GM12864 (cell line): ENCODE measurements at regions not wholly inside any gene's neighbourhood (a gene's known extent, or its start where the extent isn't known, plus 50 kb on each side); places are given as distances from the start of the nearest gene placed in this dataset.

Experiments
- DNase-seq: peaks from one replicate; pipeline ENCODE4 v3.0.0-alpha.2; 2011; ENCODE audit warnings: low read depth
- H3K4me3 ChIP-seq: 2 replicates; pipeline ENCODE4 v1.5.1; 2011; ENCODE audit warnings: mild to moderate bottlenecking, low read depth, low read length, control low read depth
- TF ChIP-seq, protein P1 (sequence below): IDR thresholded peaks from 2 replicates; pipeline ENCODE4 v1.5.1; 2011; ENCODE audit warnings: low read depth, mild to moderate bottlenecking, moderate library complexity, low read length, control low read depth, inconsistent platforms; ENCODE audit errors: missing control alignments

DNA sequence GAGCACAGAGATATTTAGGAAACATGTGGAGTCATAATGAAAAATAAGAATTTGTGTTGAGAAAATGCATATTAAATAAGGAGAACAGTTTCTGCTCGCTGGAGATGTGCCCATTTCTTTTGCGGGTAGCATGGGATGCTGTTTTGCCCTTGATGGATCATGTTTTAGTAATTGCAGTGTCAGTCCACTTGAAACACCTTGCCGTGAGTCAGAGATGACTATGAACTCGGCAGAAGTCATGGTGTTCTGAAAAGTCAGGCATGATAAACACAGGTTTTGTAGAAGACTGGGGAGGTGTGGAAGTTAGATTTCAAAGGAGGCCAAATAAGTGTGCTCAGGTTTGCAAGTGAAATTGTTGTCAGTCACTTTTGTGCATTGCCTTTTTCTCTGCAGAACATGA, 315.0 kb upstream of the LRRC7 start:
- DNase-seq, result no peak
- TF ChIP-seq, protein P1, sequence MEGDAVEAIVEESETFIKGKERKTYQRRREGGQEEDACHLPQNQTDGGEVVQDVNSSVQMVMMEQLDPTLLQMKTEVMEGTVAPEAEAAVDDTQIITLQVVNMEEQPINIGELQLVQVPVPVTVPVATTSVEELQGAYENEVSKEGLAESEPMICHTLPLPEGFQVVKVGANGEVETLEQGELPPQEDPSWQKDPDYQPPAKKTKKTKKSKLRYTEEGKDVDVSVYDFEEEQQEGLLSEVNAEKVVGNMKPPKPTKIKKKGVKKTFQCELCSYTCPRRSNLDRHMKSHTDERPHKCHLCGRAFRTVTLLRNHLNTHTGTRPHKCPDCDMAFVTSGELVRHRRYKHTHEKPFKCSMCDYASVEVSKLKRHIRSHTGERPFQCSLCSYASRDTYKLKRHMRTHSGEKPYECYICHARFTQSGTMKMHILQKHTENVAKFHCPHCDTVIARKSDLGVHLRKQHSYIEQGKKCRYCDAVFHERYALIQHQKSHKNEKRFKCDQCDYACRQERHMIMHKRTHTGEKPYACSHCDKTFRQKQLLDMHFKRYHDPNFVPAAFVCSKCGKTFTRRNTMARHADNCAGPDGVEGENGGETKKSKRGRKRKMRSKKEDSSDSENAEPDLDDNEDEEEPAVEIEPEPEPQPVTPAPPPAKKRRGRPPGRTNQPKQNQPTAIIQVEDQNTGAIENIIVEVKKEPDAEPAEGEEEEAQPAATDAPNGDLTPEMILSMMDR, result no peak
- H3K4me3 ChIP-seq, result no peak overlapping the region

DNA sequence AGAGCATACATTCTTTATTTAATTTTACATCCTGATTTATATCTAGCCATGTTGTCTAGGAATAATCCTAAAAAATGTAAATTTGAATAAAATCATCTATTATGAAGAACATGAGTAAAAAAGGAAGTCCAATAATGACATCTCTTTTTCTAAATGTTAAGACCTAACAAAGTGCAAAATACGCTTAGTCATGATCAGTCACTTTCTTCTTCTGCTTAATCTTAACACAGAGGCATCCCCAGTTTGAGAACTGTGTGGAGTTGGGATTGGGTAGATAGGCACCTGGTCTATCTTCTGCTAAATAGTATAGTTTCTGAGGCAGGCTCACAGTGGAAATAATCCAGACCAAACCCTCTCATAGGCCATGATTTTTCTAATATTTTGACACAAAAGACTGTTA, 311.7 kb upstream of the LRRC7 start:
- DNase-seq, result no peak
- TF ChIP-seq, protein P1, result no peak

DNA sequence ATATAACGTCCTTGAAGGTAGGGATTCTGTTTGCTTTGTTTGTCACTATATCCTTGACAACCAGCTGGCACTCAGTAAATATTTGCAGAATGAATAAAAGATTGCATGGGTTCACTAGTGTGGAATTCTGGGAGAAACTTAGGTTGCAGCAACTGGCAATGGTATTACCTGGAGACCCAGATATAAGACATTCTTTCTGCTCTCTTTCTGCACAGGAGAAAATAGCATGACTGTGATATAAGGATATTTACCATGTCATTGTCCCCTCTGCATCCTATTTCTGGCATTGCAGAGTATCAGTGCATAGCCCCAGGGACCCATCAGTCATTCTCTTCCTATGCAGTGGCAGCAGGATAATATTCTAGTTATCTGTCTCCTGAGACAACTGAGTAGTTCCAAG, 308.9 kb upstream of the LRRC7 start:
- no peak for DNase-seq
- TF ChIP-seq, protein P1, result no peak
- H3K4me3 ChIP-seq, result no peak overlapping the region

More for the DNA sequence above, 311.7 kb upstream of the LRRC7 start:
- no peak overlapping the region for H3K4me3 ChIP-seq

DNA sequence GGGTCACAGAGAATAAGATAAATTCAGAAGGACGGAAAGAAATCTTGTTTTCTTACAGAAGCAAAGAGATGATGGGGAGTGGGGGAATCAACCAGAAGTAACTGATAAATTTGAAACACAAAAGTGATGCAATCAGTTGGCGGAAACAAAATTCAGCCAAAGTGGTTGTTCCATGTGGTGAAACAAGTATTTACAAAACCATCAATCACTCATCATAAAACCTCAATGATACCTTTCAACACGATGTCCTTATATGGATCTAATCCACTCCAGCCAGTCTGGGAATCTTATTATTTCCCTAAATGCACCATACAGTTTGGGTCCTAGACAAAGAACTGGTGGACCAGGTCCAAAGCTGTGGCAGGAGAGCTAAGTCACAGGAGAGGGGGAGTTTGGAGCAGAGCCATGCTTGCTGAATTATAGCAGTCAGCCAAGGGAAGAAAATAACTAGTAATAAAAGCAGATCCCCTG, 303.8 kb upstream of the LRRC7 start:
- no peak for DNase-seq
- TF ChIP-seq, protein P1, result no peak
- H3K4me3 ChIP-seq, result no peak overlapping the region

DNA sequence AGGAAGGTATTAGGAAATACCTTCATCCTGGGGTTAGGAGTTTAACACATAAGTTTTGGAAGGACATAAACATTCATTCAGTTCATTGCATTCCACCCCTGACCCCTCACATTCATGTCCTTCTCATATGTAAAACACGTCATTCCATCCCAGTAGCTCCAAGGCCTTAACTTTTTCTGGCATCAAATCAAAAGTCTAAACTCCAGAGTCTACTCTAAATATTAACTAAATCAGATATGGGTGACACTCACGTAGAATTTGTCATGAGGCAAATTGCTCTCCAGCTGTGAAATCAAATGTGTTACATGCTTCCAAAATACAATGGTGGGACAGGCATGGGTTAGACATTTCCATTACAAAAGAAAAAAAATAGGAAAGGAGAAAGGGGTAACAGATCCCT, 298.2 kb upstream of the LRRC7 start:
- no peak overlapping the region for H3K4me3 ChIP-seq
- TF ChIP-seq, protein P1, result no peak
- DNase-seq, result no peak

DNA sequence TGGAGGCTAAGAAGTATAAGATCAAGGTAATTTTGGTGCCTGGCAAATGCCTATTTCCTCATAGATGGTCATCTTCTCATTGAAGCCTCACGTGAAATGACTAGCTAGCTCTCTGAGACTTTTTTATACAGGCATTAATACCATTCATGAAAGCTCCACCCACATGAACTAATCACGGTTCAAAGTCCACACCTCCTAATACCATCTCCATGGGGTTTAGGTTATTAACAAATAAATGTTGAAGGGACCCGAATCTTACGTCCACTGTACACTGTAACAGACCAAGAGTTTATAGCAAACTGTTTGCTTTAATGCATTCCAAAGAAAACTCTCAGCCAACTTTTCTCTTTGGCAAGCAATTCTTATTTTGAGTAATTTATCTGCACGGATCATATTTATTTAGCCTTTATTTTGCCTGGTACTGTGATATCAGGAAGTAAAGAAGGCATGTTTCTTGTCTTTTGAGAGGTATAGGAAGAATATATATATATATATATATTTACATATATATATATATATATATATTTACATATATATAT, 296.1 kb upstream of the LRRC7 start:
- H3K4me3 ChIP-seq, result no peak overlapping the region
- TF ChIP-seq, protein P1, result no peak
- no peak for DNase-seq

DNA sequence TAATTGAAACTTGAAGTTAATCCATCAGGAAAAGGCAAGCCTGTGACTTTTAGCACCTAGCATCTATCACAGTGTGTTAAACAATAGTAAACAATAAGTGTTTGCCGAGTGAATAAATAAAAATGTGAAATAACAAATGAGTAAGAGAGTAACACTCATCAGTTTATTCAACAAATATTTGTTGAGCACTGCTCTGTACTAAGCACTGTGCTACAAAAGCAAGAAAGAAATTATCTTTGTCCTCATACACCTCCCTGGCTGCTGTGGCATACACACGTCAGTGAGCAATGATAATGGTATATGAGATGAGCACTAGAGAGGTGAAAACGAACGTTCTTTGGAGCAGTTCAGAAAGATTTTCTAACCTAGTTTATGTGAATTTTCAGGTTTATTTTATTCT, 295.0 kb upstream of the LRRC7 start:
- TF ChIP-seq, protein P1, result no peak
- H3K4me3 ChIP-seq, result no peak overlapping the region
- DNase-seq, result no peak
